NOMO-1 (cell line): ENCODE measurements at regions not wholly inside any gene's neighbourhood (a gene's known extent, or its start where the extent isn't known, plus 50 kb on each side); places are given as distances from the start of the nearest gene placed in this dataset.

Experiments used
- DNase-seq, 2 experiments: peaks; one replicate each; lab custom pipeline; 2025; ENCODE audit not compliant: unreplicated experiment in 2 of 2; lab: John Stamatoyannopoulos, UW

GRCh38 chr2:145106293-145106692 is 586.4 kb upstream of the ZEB2 start:
- no peak for DNase-seq

GRCh38 chr2:145102706-145103105 is 582.8 kb upstream of the ZEB2 start:
- no peak for DNase-seq

- DNase-seq: no peak
Measured at GRCh38 chr2:145100301-145100700, 580.4 kb upstream of the ZEB2 start.

- no peak for DNase-seq
Measured at GRCh38 chr2:145096582-145096981, 576.7 kb upstream of the ZEB2 start.

GRCh38 chr2:145095641-145096435 is 575.9 kb upstream of the ZEB2 start:
- DNase-seq: peak in 1 of 2 experiments; percentile 56

GRCh38 chr2:145094370-145094769 is 574.5 kb upstream of the ZEB2 start:
- no peak for DNase-seq

- DNase-seq: no peak
Measured at GRCh38 chr2:145091967-145092366, 572.0 kb upstream of the ZEB2 start.

GRCh38 chr2:145090841-145091761 is 571.2 kb upstream of the ZEB2 start:
- no peak for DNase-seq

- no peak for DNase-seq
Measured at GRCh38 chr2:145088756-145089155, 568.8 kb upstream of the ZEB2 start.

GRCh38 chr2:145086910-145087309 is 567.0 kb upstream of the ZEB2 start:
- no peak for DNase-seq

- no peak for DNase-seq
Measured at GRCh38 chr2:145085612-145086011, 565.7 kb upstream of the ZEB2 start.

- no peak for DNase-seq
Measured at GRCh38 chr2:145080426-145080825, 560.5 kb upstream of the ZEB2 start.

GRCh38 chr2:145079641-145080040 is 559.7 kb upstream of the ZEB2 start:
- no peak for DNase-seq

- no peak for DNase-seq
Measured at GRCh38 chr2:145078923-145079322, 559.0 kb upstream of the ZEB2 start.

- no peak for DNase-seq
Measured at GRCh38 chr2:145076085-145076484, 556.2 kb upstream of the ZEB2 start.

GRCh38 chr2:145075454-145076062 is 555.6 kb upstream of the ZEB2 start:
- no peak for DNase-seq

- no peak for DNase-seq
Measured at GRCh38 chr2:145070703-145071102, 550.8 kb upstream of the ZEB2 start.

- peak in 1 of 2 experiments; percentile 27 for DNase-seq
Measured at GRCh38 chr2:145068509-145068908, 548.6 kb upstream of the ZEB2 start.

GRCh38 chr2:145067549-145068030 is 547.7 kb upstream of the ZEB2 start:
- DNase-seq: no peak

GRCh38 chr2:145066856-145067548 is 547.1 kb upstream of the ZEB2 start:
- no peak for DNase-seq
